HG02623 (cell line): ENCODE measurements at regions not wholly inside any gene's neighbourhood (a gene's known extent, or its start where the extent isn't known, plus 50 kb on each side); places are given as distances from the start of the nearest gene placed in this dataset.
"Not testable (repeated sequence)": the region's sequence is repeated elsewhere in the genome, so short reads cannot be mapped to it uniquely, and the experiment has no call there.

ENCODE experiments used
- ATAC-seq: cut with Tn5 transposase; IDR thresholded peaks from one replicate; pipeline ENCODE4 v1.9.1; 2021; ENCODE audit warnings: moderate library complexity; ENCODE audit not compliant: unreplicated experiment

DNA sequence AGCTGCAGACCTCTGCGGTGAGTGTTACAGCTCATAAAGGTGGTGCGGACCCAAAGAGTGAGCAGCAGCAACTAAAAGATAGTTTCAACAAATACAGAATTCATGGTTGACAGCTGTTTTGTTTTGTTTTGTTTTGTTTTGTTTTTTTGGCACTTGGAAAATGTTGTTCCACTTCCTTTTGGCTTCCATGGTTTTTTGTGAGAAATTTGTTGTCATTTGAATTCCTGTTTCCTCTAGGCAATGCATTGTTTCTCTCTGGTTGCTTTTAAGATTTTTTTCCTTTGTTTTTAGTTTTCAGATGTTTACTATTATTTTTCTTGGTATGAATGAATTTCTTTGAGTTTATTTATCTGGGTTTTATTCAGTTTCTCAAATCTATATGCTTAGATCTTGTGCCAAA lies 229.4 kb downstream of the MID1IP1 start:
- no peak for ATAC-seq

DNA sequence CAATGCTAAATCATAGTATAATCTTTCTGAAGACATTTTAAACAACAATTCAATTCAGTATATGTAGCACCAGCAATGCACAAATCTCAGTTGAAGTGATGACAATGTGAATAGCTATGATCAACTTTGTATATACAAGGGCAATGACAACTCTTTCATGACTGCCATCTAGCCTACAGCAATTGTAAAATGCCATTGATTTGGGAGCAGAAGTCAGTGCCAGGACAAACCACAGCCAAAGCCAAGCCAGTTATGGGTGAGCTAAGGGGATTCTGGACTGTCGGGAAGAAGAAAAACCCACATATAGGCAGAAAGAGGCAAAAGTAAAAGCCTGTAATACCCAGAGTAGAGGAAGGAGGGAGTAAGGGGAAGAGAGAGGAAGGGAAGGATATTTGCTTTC lies 238.6 kb downstream of the MID1IP1 start:
- no peak for ATAC-seq

DNA sequence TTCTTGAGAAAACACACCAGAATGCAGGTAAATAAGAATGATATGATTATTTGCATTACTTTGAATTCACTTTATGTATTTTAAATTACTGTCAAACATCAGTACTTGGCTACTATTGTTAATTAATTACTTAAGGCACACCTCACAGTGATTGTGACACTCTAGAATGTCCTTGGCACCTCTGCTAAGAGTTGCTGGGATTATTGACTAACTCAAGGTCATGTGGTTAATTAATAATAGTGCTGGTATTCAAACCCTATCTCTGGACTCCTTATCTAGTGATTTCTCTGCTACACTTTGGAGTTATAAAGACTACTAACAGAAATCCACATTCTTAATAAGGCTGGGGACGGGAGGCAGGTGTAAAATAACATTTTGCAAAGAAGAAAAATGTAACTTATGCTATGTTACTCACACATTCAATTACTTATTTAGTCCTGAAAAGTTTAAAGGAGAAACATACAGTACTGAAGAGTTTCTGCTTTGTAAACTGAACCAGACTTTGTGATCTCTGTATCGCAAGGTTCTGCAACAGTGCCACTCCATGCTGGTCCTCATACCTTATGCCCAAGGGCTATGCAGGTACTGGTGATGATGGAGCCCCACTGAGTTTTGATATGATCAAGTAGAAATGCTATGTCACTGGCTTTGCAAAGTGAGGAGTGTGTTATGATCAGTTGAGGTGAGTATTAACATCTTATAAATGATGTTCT lies 242.7 kb downstream of the MID1IP1 start:
- no peak for ATAC-seq

DNA sequence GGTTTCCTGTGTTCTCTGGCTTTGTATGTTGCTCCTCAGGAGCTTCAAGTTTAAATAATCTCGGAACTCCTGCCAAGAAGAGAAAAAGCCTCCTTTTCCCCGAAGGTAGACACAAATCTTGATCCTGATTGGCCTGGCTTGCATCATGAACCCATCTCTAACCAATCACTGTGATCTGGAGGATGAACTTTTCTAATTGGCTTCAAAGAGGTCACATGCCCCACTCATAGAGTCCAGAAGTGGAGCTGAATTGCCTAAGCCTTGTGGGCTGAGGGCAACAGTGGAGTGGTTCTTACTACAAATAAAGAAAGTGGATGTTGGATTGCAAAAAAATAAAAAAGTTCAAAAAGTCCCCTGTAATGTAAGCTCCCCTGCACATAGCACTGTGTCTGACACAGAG lies 245.9 kb downstream of the MID1IP1 start:
- no peak for ATAC-seq

DNA sequence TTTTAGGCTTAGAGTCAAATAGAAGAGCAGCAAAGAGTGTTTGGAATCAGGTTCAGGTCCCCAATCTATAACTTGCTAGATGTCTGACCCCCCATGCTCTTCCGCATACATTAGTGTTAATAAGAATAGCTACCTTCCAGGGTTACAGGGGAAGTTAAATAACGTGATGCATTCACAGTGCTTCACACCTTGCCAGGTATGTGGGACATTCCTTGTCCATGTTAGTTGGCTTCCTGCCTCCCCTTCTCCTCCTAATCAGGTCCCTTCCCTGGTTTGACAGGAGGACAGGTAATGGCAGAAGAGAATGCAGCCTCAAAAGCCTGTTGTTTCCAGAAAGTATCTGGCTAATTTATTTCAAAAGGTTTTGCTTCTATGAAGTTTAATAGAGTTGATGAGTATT lies 248.7 kb downstream of the MID1IP1 start:
- ATAC-seq: no peak

DNA sequence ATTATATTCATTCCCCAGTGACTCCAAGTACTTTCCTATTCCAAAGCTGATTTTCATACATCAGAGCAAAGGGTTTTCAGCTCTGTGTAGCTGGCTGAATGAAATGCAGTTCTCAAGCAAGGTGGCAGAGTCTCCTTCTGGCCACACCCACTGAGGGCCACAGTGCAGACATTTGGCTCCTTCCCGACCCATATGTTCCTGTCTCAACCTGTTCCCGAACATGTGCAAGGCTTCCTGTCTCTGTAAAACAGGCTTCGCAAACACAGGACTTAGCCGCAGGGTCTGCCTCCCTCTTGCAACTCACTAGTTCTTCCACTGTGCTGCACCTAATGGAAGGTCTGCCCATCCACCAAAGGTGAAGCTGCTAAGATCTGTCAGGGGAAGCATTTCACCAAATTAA lies 249.2 kb downstream of the MID1IP1 start:
- no peak for ATAC-seq

DNA sequence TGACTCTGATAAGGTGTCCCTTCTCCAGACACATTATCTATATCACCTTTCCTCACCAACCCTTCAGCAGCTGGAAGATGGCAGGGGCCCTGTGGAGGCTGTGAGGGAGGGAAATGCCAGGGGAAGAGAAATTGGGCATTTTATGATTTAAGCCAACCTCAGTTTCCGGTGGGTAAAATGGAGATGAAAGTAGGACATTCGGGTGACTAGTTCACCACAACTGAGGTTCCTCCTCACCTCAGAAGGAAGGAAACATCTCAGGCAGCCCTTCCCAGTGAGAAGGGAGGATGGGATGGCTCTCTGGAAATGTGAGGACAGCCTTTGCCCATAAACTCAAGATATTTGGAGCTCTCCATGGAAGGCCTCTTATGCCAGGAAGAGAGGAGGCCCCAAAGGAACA lies 251.5 kb downstream of the MID1IP1 start:
- no peak for ATAC-seq

DNA sequence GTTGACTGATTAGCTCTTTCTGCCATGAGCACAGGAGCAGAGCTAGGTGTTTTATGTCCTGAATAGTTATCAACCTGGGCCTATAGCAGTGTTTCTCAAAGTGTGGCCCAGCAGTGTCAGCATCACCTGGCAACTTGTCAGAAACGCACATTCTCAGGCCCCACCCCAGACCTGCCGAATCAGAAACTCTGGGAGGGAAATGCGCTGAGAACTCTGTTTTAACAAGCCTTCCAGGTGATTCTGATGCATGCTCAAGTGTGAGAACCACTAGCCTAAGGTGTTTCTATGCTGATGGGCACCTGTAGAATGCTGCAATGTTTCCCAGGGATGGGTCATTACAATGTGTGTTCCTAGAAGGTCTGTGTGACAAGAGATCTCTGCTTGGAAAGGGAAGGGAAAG lies 257.5 kb downstream of the MID1IP1 start:
- ATAC-seq: no peak

DNA sequence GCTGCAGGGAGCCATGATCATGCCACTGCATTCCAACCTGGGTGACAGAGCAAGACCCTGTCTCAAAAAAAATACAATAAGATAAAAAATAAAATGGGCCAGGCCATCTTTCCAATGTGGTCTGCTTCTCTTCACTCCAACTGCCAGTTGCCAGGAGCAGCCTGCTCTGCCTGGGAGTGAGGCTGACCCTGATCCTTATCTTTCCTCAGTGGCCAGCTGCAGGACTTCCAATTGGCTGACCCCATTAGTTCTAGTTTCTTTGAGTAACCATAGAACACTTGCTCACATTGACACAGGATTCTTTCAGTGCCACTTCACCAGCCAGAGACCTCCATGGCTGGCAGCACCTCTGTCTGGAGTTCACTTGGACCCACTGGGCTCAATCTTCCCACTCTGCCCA lies 258.6 kb downstream of the MID1IP1 start:
- no peak for ATAC-seq

DNA sequence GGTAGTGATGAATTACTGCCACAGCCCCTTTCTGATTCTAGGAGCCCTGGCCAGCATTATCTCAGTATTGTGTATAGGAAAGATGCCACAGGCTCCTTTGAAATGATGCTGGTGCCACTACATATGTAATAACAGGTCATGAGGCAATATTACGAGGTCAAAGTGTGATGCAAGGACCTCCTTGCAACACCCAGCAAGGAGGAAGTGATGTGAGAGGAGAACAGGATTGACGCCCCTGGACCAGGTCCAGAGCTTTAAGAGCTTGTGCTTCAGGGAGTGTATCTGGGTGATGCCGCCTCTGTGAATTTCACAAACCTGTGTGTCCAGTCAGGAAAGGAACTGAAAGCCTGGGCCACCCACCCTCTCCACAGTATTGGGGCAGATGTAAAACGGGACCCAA lies 261.8 kb downstream of the MID1IP1 start:
- no peak for ATAC-seq

DNA sequence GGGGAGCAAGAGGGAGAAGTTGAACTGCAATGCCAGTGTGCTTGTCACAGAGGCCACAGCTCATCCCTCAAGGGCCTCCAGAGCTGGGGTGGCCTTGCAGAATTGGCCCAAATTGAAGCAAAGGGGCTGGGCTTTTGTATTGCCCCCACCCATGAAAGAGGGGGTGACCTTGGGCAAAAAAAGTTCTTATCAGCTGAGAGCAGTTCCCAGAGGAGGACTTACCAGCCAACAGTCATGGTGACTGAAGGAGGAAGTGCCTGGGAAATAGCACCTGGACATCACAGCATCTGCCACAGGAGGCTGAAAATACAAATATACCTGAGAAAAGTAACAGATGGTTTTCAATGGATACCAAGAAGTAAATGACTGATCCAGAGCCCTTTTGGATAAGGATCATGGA lies 262.4 kb downstream of the MID1IP1 start:
- ATAC-seq: no peak

DNA sequence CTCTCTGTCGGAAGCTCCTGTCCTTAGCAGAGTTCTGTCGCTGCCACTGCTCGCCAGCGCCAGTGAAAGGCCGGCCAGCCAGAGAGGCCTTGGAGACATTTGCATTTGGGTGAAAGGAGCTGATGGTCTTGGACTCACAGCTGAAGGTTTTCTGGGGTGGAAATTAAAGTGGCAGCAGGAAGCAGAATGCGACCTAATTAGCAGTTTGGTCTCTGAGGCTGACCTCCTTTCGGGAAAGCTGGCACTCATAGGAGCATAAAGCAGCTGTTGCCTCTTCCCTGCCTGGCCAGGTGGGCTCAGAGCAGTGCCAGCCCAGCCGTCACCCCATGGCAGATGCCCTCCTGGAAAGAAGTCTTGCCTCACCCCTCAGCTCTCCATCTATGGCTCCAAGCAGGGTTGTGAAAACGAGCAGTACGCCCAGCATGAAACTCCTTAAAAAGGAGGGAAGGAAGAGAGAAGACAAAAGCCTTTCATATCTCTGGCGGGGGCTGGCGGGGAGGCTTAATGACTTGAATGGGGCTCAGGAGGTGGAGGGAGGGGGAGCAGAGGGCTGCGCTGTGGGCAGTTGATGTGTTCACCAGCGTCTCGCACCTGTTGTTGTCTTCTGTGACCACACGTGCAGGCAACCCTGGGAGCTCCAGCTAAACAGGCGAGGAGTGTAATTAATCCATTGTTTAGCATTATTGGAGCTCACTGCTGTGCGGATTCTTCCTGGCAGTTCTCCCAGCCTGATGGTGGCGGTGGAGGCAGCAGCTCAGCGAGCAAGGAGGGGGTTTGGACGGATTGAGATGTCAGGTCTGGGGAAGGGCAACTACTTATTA lies 264.0 kb downstream of the MID1IP1 start:
- ATAC-seq: no peak

DNA sequence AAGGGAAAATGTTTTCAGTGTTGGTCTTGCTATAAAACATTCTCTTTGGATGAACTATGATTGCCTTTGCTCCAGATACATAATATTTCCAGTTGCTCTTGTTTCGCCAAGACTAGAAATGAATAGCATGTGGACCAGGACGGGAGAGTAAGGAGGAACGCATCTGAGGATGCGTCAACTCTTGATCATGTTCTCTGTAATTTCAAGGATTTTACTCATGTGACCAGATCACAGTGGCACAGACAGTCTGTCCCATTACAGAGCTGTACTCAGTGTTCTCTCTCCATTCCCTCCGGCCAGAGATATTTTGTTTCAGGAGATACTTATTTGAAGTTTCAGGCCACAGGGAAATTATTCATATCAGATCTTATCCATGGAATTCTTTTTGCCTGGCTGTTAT lies 266.6 kb downstream of the MID1IP1 start:
- no peak for ATAC-seq

DNA sequence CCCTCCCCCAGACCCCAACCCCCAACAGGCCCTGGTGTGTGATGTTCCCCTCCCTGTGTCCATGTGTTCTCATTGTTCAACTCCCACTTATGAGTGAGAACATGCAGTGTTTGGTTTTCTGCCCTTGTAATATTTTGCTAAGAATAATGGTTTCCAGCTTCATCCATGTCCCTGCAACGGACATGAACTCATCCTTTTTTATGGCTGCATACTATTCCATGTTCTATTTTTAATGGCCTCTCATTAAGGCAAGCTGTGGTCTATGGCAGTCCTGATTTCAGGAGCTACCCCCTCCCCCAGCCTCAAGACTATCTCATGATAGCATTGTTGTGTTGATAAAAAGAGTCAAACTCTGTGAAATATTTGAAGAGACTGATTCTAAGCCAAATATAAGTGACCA lies 267.4 kb downstream of the MID1IP1 start:
- ATAC-seq: not testable (repeated sequence)

DNA sequence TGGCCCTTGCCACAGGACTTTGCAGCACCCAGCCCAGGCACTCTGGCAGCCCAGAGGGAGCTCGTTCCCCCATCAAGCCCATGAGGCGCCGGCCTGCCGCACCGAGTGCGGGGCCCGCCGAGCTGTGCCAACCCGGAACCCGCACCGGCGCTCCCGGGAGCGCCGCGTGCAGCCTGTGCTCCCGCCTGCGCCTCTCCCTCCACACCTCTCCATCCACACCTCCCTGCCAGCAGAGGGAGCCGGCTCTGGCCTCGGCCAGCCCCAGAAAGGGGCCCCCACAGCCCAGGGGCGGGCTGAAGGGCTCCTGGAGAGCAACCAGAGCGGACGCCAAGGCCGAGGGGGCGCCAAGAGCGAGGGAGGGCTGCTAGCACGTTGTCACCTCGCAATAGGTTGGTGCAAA lies 268.8 kb downstream of the MID1IP1 start:
- ATAC-seq: no peak

DNA sequence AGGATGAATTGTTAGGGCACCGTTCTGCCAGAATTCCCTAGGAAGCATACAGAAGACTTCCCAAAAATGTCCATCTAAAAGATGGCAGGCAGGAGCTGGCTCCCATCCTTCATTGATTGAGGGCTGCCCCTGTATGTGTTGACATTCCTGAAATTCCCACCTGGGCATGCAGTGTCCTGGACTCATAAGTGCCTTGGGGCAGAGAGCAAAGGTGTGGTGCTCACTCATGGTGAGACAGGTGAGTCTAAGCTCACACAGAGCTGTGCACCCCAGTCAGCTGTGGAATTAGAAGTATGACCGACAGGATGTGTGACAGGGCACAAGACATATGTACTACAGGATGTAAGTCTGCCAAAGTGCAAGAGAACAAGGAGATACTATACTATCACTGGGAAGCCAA lies 271.9 kb downstream of the MID1IP1 start:
- no peak for ATAC-seq

DNA sequence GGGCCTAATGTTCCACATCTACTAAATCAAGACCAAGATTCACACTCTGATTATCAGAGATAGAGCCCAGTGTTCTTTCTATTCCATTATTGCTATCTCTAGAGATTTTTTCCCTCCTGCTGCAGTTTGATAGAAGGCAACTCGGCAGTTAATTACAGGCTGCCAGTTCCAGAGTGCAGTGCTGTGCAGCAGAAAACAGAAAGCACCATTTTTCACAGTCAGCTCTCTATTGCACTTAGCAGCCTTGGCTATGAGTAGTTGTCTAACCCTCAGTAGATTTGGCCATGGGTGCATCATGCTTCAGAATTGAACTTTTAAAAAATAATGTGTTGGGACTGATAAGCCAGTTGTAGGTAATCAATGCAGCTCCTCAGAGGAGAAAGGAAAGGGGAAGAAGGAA lies 295.3 kb downstream of the MID1IP1 start:
- no peak for ATAC-seq

DNA sequence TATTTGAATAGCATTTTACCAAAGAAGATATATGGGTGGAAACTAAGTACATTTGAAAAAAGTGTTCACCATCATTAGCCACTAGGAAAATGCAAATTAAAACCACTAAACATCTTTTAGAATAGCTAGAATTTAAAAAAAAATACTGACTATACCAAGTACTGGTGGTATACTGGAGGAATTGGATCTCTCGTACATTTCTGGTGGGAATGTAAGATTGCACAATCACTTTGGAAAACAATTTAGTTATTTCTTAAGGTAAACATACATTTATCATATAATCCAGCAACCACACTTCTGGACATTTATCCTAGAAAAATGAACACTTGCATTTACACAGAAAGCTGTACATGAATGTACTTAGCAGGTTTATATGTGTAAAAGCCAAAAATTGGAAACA lies 303.5 kb downstream of the MID1IP1 start:
- ATAC-seq: no peak

DNA sequence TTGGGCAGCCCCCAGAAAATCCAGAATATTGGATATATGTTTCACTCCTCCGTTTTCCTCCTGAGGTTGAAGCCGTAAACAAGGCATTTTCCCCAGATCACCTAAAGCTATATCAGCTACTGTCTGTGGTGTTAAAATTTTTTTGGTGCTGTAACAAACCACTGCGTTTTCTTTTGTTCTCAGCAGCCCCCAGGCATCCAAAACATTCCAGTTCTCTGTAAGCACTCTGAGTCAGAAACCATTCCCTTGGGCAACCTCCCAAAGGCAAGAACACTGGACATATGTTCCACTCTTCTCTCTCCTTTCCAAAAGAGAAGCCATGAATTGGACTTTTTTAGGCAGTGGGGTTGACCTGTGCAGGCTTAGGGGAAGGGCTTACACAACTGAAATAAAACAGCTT lies 310.9 kb downstream of the MID1IP1 start:
- no peak for ATAC-seq

DNA sequence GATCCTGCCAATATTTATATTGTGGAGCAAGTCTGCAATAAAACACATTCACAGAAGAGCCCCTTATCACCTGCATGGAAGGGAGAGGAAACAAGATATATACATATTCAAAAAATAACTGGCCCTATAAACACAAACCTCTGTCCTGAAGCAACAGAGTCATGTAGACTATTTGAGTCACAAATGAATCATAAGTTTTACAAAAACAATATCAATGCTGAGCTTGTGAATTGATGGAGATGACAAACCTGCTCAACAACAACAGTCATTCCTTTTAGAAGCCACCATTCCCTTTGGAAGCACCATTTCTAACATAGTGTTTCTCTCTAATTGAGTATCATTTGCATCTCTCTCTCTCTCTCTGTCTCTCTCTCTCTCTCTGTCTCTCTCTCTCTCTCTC lies 313.9 kb downstream of the MID1IP1 start:
- no peak for ATAC-seq

DNA sequence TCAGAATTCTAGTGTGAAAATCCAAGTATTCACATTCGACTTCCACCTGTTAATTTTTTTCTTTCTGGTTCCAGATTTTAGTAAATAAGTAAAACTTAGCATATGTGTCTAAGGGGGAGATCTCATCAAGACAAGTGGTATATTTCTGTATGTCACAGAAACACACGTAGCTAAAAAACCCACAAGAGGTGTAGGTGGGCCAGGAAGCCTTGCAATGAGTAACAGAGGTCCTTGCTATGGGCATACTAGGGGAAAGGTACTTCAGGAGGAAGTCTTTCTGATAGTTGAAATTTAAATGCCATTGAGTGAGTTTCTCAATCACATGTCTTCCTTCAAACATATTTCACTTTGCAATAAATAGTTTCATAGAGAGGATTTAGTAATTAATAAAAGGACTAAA lies 315.8 kb downstream of the MID1IP1 start:
- ATAC-seq: no peak

DNA sequence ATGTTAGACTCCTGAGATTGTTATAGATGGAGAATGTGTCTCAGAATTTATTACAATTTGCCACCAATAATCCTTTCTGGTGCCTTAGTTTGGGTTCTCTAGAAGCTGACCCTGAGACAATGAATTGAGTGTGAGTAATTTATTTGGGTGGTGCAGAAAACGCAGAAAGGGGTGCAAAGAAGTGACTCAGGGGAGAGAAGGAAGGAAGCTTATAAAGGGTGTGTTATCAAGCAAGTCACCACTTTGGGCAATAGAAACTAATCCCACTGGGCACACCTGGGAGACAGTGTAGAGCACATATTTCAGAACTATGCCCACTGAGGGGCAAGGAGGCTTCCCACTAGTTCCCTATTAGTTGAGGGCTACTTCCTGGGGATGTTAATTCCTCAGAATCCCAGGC lies 320.6 kb downstream of the MID1IP1 start:
- no peak for ATAC-seq

DNA sequence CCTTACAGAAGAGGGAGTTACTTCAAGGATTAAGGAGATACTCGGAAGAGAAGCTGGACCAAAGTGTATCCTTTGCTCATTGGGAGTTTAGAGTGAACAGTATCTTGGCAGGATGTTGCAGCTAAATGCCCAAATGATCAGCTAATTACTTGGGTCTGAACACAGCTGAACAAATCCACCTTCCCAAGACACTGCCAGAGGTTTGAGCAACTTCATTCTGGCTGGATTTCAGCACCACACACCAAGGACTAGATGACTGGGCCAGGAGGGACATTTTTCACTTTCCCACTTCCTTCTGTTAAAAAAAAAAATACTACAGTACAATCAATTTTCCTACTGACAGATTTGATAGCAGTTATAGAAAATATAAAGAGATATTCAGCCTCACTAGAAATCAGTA lies 324.6 kb downstream of the MID1IP1 start:
- ATAC-seq: no peak
